A549 (cell line): ENCODE measurements at regions not wholly inside any gene's neighbourhood (a gene's known extent, or its start where the extent isn't known, plus 50 kb on each side); places are given as distances from the start of the nearest gene placed in this dataset.

Experiments used
- ATAC-seq, 2 experiments: fragments of 200-7000 bp in 1 of 2; fragments of >200 bp in 1 of 2; cut with Nextera tagmentation in 1 of 2; cut with Tn5 transposase in 1 of 2; 3 replicates each; pipeline versions ENCODE4 v1.8.0 to v1.9.1; 2018 to 2020; ENCODE audit warnings: mild to moderate bottlenecking in 1 of 2, moderate library complexity in 1 of 2
- CTCF ChIA-PET: fragments of 300-600 bp; sonication (Branson Sonifier 250); formaldehyde crosslinking; extraction: SDS; loops from one replicate; lab custom pipeline; 2021; ENCODE audit warnings: antibody characterized with exemption, inconsistent platforms; lab: Yijun Ruan, JAX
- POLR2A ChIA-PET: fragments of 350-600 bp; formaldehyde crosslinking; extraction: SDS; loops from one replicate; lab custom pipeline; 2021; ENCODE audit warnings: antibody characterized with exemption, inconsistent platforms; lab: Yijun Ruan, JAX
- DNase-seq, 2 experiments: peaks; one replicate each; pipeline versions ENCODE4 v3.0.0 to v3.0.0-alpha.2; 2011 to 2016; ENCODE audit warnings: low read depth in 1 of 2, low spot score in 1 of 2
- FAIRE-seq: peaks from 2 replicates; lab custom pipeline; 2011; peaks lifted over from hg19 to GRCh38; lab: Jason Lieb, UNC
- H3K27ac ChIP-seq, 2 experiments: fragments of >200 bp; sonication (Bioruptor Twin); formaldehyde crosslinking; 3 replicates each; pipeline ENCODE4 v1.5.1; 2016 to 2017
- H3K4me1 ChIP-seq: fragments of >200 bp; sonication (Bioruptor Twin); formaldehyde crosslinking; 3 replicates; pipeline ENCODE4 v1.6.1; 2016
- H3K4me2 ChIP-seq: fragments of >200 bp; sonication (Bioruptor Twin); formaldehyde crosslinking; 3 replicates; pipeline ENCODE4 v1.6.1; 2016
- H3K4me3 ChIP-seq: fragments of >200 bp; sonication (Bioruptor Twin); formaldehyde crosslinking; 3 replicates; pipeline ENCODE4 v1.5.1; 2016
- H3K9me3 ChIP-seq: fragments of >200 bp; sonication (Bioruptor Twin); formaldehyde crosslinking; 3 replicates; pipeline ENCODE4 v1.6.1; 2016
- CBX2 ChIP-seq: fragments of 200-600 bp; sonication (generic); IDR thresholded peaks from 2 replicates; pipeline ENCODE4 v1.6.1; 2016; ENCODE audit warnings: low read depth, mild to moderate bottlenecking, borderline replicate concordance
- CBX8 ChIP-seq: fragments of 200-600 bp; sonication (generic); IDR thresholded peaks from 2 replicates; pipeline ENCODE4 v1.6.1; 2016
- CEBPB ChIP-seq, 2 experiments: fragments of >200 bp in 1 of 2; sonication (Bioruptor Twin) in 1 of 2; formaldehyde crosslinking in 1 of 2; IDR thresholded peaks; 2 replicates each; pipeline ENCODE4 v1.6.1; 2012 to 2016
- CHD2 ChIP-seq: fragments of 150-350 bp; IDR thresholded peaks from 2 replicates; pipeline ENCODE4 v1.6.1; 2014; ENCODE audit warnings: low read length; ENCODE audit not compliant: partially characterized antibody
- EHMT2 ChIP-seq: fragments of 200-600 bp; sonication (generic); IDR thresholded peaks from 2 replicates; pipeline ENCODE4 v1.6.1; 2016; ENCODE audit warnings: antibody characterized with exemption, low read depth, mild to moderate bottlenecking, moderate library complexity
- ESRRA ChIP-seq: fragments of 150-350 bp; IDR thresholded peaks from 2 replicates; pipeline ENCODE4 v1.6.1; 2014; ENCODE audit warnings: mild to moderate bottlenecking, low read length, borderline replicate concordance
- FOSB ChIP-seq: fragments of 250-450 bp; sonication (Bioruptor Pico); IDR thresholded peaks from 2 replicates; pipeline ENCODE4 v1.5.0; 2020; ENCODE audit warnings: mild to moderate bottlenecking, moderate library complexity
- FOSL2 ChIP-seq, 2 experiments: fragments of 450-650 bp in 1 of 2; fragments of >200 bp in 1 of 2; sonication (Bioruptor Twin) in 1 of 2; formaldehyde crosslinking; IDR thresholded peaks; 2 replicates each; pipeline versions ENCODE4 v1.5.0 to v1.6.1; 2016 to 2020; ENCODE audit warnings: mild to moderate bottlenecking in 1 of 2, moderate library complexity in 1 of 2
- FOXS1 ChIP-seq: fragments of 250-450 bp; sonication (Bioruptor Pico); IDR thresholded peaks from 2 replicates; pipeline ENCODE4 v1.5.0; 2020; ENCODE audit warnings: mild to moderate bottlenecking, moderate library complexity
- GATA3 ChIP-seq: IDR thresholded peaks from 2 replicates; pipeline ENCODE4 v1.6.1; 2012; ENCODE audit warnings: borderline replicate concordance
- HEYL ChIP-seq: fragments of 250-450 bp; sonication (Bioruptor Pico); IDR thresholded peaks from 2 replicates; pipeline ENCODE4 v1.8.0; 2021; ENCODE audit warnings: mild to moderate bottlenecking, moderate library complexity
- HOXA7 ChIP-seq: fragments of 250-450 bp; sonication (Bioruptor Pico); IDR thresholded peaks from 2 replicates; pipeline ENCODE4 v1.5.0; 2020; ENCODE audit warnings: mild to moderate bottlenecking, moderate library complexity
- HOXB13 ChIP-seq: fragments of 250-450 bp; sonication (Bioruptor Pico); IDR thresholded peaks from 2 replicates; pipeline ENCODE4 v1.5.0; 2020; ENCODE audit warnings: low read depth, mild to moderate bottlenecking, moderate library complexity
- HOXB5 ChIP-seq: fragments of 250-450 bp; sonication (Bioruptor Pico); IDR thresholded peaks from 2 replicates; pipeline ENCODE4 v1.5.0; 2020; ENCODE audit warnings: mild to moderate bottlenecking, moderate library complexity
- KDM5A ChIP-seq: fragments of 200-600 bp; sonication (generic); IDR thresholded peaks from 2 replicates; pipeline ENCODE4 v1.6.1; 2016; ENCODE audit warnings: antibody characterized with exemption, mild to moderate bottlenecking
- MAFK ChIP-seq: fragments of 450-650 bp; IDR thresholded peaks from 2 replicates; pipeline ENCODE4 v1.6.1; 2014; ENCODE audit not compliant: partially characterized antibody
- MAZ ChIP-seq: fragments of 150-350 bp; IDR thresholded peaks from 2 replicates; pipeline ENCODE4 v1.6.1; 2014; ENCODE audit warnings: antibody characterized with exemption, low read depth, low read length, borderline replicate concordance
- MYC ChIP-seq: IDR thresholded peaks from 2 replicates; pipeline ENCODE4 v1.6.1; 2012; ENCODE audit warnings: mild to moderate bottlenecking, inconsistent platforms, low read length, improper control_type of control experiment, borderline replicate concordance
- NR3C1 ChIP-seq: fragments of >200 bp; sonication (Bioruptor Twin); formaldehyde crosslinking; IDR thresholded peaks from 3 replicates; pipeline ENCODE4 v1.6.1; 2017
- PHF8 ChIP-seq: fragments of 200-600 bp; sonication (generic); IDR thresholded peaks from 2 replicates; pipeline ENCODE4 v1.6.1; 2016; ENCODE audit warnings: low read depth, mild to moderate bottlenecking, antibody characterized with exemption, moderate library complexity, borderline replicate concordance
- RNF2 ChIP-seq: fragments of 200-600 bp; sonication (generic); IDR thresholded peaks from 2 replicates; pipeline ENCODE4 v1.6.1; 2016; ENCODE audit warnings: low read depth, mild to moderate bottlenecking, antibody characterized with exemption, moderate library complexity, borderline replicate concordance
- SREBF2 ChIP-seq: fragments of 450-650 bp; IDR thresholded peaks from 2 replicates; pipeline ENCODE4 v1.6.1; 2014; ENCODE audit warnings: mild to moderate bottlenecking, moderate library complexity
- TP53 ChIP-seq: fragments of 250-450 bp; sonication (Bioruptor Pico); IDR thresholded peaks from 2 replicates; pipeline ENCODE4 v1.5.0; 2021; ENCODE audit warnings: mild to moderate bottlenecking, moderate library complexity
- ZFP36 ChIP-seq: fragments of 450-650 bp; IDR thresholded peaks from 2 replicates; pipeline ENCODE4 v1.6.1; 2014; ENCODE audit warnings: borderline replicate concordance; ENCODE audit not compliant: partially characterized antibody
- ZNF302 ChIP-seq: fragments of 250-450 bp; sonication (Bioruptor Pico); IDR thresholded peaks from 2 replicates; pipeline ENCODE4 v1.9.0; 2021; ENCODE audit warnings: inconsistent platforms, mild to moderate bottlenecking, moderate library complexity
- ZSCAN20 ChIP-seq: fragments of 250-450 bp; sonication (Bioruptor Pico); IDR thresholded peaks from 2 replicates; pipeline ENCODE4 v1.8.0; 2022; ENCODE audit warnings: mild to moderate bottlenecking, moderate library complexity
- WGBS: methylation state at CpG from one replicate; pipeline ENCODE4 v1.1.6; 2017; ENCODE audit errors: missing lambda C conversion rate; 5-methylcytosine and 5-hydroxymethylcytosine counted together
- TF ChIP-seq, protein P1 (sequence below): IDR thresholded peaks from 2 replicates; pipeline ENCODE4 v1.6.1; 2012
- TF ChIP-seq, protein P2 (sequence below): fragments of >200 bp; sonication (Bioruptor Twin); formaldehyde crosslinking; IDR thresholded peaks from 2 replicates; pipeline ENCODE4 v1.6.1; 2016
- TF ChIP-seq, protein P3 (sequence below): IDR thresholded peaks from 2 replicates; pipeline ENCODE4 v1.6.1; 2012; ENCODE audit warnings: low read depth, borderline replicate concordance
- TF ChIP-seq, protein P4 (sequence below): fragments of 250-450 bp; sonication (Bioruptor Pico); IDR thresholded peaks from 2 replicates; pipeline ENCODE4 v1.5.0; 2020; ENCODE audit warnings: low read depth, mild to moderate bottlenecking, moderate library complexity
- TF ChIP-seq, protein P5 (sequence below): fragments of 200-600 bp; sonication (generic); IDR thresholded peaks from 2 replicates; pipeline ENCODE4 v1.6.1; 2016; ENCODE audit warnings: antibody characterized with exemption, mild to moderate bottlenecking, moderate library complexity

DNA sequence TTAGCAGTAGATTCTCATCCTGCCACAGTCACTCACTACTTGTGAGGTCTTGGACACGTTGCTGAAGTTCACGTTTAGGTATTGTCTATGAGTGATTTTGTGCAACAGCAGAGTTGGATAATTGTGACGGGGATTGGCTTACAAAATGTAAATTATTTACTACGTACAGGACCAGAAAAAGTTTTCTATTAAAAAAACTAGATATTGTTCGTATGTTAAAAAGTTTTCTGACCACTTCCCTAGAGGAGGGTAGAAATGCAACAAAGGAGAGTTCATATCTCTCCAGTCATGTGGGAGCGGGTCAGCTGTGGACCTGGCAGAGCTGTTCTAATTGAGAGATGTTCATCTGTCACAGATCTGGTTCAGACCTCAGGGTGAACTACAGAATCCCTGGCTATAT, 976.1 kb upstream of the NUDT12 start:
- WGBS = 44% methylated on average over 6 of the region's 6 CpGs
- Histone ChIP-seq H3K4me3 (no peak overlapping the region), H3K27ac (no peak overlapping the region), H3K9me3 (no peaks in the 10 kb centered on the region), H3K4me2 (no peak overlapping the region), H3K4me1 (no peaks in the 10 kb centered on the region)
- FAIRE-seq (no peak), DNase-seq (no peak), ATAC-seq (no peak)
- ChIA-PET CTCF (no interaction called here), POLR2A (no interaction called here)
- TF ChIP-seq SREBF2 (no peak), CHD2 (no peak), HOXA7 (CRISPR knock-in tag) (no peak), GATA3 (no peak), ZNF302 (CRISPR knock-in tag) (no peak), TP53 (no peak), FOSB (CRISPR knock-in tag) (no peak), RNF2 (no peak), ZSCAN20 (no peak), CEBPB (IDR thresholded peaks at IDR 0.05) (no peak), HOXB13 (CRISPR knock-in tag) (no peak)
- TF ChIP-seq, protein P1, sequence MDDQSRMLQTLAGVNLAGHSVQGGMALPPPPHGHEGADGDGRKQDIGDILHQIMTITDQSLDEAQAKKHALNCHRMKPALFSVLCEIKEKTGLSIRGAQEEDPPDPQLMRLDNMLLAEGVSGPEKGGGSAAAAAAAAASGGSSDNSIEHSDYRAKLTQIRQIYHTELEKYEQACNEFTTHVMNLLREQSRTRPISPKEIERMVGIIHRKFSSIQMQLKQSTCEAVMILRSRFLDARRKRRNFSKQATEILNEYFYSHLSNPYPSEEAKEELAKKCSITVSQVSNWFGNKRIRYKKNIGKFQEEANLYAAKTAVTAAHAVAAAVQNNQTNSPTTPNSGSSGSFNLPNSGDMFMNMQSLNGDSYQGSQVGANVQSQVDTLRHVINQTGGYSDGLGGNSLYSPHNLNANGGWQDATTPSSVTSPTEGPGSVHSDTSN = no peak

DNA sequence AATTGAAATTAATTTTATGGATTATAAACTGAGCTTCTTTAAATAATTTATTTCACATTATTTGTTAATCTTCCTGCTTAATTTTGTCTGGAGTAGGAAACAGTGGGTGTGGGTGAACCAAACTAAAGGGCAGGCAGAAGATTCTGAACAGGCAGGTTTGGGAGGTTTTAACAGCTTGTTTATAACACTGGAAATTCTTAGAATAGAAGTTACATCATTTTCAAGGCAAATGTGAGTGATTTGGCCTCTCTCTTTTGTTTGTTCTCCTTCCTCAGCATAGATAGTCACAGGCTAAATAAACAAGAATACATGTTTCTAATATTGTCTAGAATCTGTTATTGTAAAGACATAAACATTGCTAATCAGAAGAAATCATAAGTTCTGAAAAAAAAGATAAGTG, 970.9 kb upstream of the NUDT12 start:
- ATAC-seq (no peak), FAIRE-seq (no peak), DNase-seq (no peak)
- ChIA-PET CTCF (no interaction called here), POLR2A (no interaction called here)
- Histone ChIP-seq H3K4me1 (no peaks in the 10 kb centered on the region), H3K4me3 (no peak overlapping the region), H3K4me2 (no peak overlapping the region), H3K9me3 (no peaks in the 10 kb centered on the region), H3K27ac (no peak overlapping the region)
- TF ChIP-seq HEYL (CRISPR knock-in tag) (no peak), FOSL2 (IDR thresholded peaks at IDR 0.05) (no peak), FOSL2 (CRISPR knock-in tag; IDR thresholded peaks at IDR 0.05) (no peak), PHF8 (no peak), HOXB5 (no peak), CBX2 (no peak), MAZ (no peak), NR3C1 (no peak), MAFK (no peak), ZFP36 (no peak), KDM5A (no peak), EHMT2 (no peak), CBX8 (no peak), RNF2 (no peak), ZNF302 (CRISPR knock-in tag) (no peak)
- TF ChIP-seq, protein P2, sequence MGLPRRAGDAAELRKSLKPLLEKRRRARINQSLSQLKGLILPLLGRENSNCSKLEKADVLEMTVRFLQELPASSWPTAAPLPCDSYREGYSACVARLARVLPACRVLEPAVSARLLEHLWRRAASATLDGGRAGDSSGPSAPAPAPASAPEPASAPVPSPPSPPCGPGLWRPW = no peak
- TF ChIP-seq, protein P3, sequence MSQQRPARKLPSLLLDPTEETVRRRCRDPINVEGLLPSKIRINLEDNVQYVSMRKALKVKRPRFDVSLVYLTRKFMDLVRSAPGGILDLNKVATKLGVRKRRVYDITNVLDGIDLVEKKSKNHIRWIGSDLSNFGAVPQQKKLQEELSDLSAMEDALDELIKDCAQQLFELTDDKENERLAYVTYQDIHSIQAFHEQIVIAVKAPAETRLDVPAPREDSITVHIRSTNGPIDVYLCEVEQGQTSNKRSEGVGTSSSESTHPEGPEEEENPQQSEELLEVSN = no peak
- TF ChIP-seq, all 56 proteins: peak for 0

DNA sequence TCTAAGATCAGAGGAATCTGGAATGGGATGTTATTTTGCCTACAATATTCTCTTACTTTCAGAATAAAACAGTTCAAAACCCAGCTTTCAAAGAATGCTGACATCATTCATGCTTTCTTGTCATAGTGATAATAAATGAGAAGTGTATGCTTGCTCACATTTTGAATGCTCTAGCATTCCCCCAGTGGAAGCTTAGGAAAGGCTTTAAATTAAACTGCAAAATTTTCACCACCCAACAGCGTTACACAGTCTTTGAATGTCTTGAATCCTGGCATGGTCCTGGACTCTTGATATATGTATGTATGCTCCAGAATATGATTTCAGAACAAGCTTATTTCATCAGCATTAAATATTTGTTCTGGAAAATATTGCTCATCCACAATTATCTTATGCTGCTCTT, 964.3 kb upstream of the NUDT12 start:
- H3K4me3 ChIP-seq = no peak overlapping the region
- WGBS = 25% methylated on average over 1 of the region's 1 CpG
- CTCF ChIA-PET = interaction anchor here (0.6 kb wide), 2 partner anchors 121 to 789 kb away, joined by 3 to 4 read pairs; no protein-coding TSS in a partner anchor
- ATAC-seq (no peak), FAIRE-seq (no peak), DNase-seq (no peak)
- H3K27ac ChIP-seq = no peak overlapping the region
- no peaks in the 10 kb centered on the region for H3K4me1 ChIP-seq
- POLR2A ChIA-PET = no interaction called here
- no peaks in the 10 kb centered on the region for H3K9me3 ChIP-seq
- H3K4me2 ChIP-seq = no peak overlapping the region
- TF ChIP-seq FOXS1 (CRISPR knock-in tag) = no peak
- TF ChIP-seq NR3C1 = no peak
- TF ChIP-seq MAZ = no peak
- TF ChIP-seq ESRRA = no peak
- TF ChIP-seq HOXB13 (CRISPR knock-in tag) = no peak
- TF ChIP-seq, protein P4, sequence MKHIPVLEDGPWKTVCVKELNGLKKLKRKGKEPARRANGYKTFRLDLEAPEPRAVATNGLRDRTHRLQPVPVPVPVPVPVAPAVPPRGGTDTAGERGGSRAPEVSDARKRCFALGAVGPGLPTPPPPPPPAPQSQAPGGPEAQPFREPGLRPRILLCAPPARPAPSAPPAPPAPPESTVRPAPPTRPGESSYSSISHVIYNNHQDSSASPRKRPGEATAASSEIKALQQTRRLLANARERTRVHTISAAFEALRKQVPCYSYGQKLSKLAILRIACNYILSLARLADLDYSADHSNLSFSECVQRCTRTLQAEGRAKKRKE (CRISPR knock-in tag) = no peak
- TF ChIP-seq MYC = no peak
- TF ChIP-seq, protein P5, sequence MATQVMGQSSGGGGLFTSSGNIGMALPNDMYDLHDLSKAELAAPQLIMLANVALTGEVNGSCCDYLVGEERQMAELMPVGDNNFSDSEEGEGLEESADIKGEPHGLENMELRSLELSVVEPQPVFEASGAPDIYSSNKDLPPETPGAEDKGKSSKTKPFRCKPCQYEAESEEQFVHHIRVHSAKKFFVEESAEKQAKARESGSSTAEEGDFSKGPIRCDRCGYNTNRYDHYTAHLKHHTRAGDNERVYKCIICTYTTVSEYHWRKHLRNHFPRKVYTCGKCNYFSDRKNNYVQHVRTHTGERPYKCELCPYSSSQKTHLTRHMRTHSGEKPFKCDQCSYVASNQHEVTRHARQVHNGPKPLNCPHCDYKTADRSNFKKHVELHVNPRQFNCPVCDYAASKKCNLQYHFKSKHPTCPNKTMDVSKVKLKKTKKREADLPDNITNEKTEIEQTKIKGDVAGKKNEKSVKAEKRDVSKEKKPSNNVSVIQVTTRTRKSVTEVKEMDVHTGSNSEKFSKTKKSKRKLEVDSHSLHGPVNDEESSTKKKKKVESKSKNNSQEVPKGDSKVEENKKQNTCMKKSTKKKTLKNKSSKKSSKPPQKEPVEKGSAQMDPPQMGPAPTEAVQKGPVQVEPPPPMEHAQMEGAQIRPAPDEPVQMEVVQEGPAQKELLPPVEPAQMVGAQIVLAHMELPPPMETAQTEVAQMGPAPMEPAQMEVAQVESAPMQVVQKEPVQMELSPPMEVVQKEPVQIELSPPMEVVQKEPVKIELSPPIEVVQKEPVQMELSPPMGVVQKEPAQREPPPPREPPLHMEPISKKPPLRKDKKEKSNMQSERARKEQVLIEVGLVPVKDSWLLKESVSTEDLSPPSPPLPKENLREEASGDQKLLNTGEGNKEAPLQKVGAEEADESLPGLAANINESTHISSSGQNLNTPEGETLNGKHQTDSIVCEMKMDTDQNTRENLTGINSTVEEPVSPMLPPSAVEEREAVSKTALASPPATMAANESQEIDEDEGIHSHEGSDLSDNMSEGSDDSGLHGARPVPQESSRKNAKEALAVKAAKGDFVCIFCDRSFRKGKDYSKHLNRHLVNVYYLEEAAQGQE = no peak
